COLO668 (cell line): ENCODE measurements at regions not wholly inside any gene's neighbourhood (a gene's known extent, or its start where the extent isn't known, plus 50 kb on each side); places are given as distances from the start of the nearest gene placed in this dataset.
"Not testable (repeated sequence)": the region's sequence is repeated elsewhere in the genome, so short reads cannot be mapped to it uniquely, and the experiment has no call there.

ENCODE experiments used
- DNase-seq: peaks from one replicate; lab custom pipeline; 2025; ENCODE audit not compliant: unreplicated experiment; lab: John Stamatoyannopoulos, UW

- DNase-seq: not testable (repeated sequence)
These were observed 109.2 kb downstream of the NPIPB11 start for GRCh38 chr16:29297144-29297808.

GRCh38 chr16:29296176-29296575, 110.3 kb downstream of the NPIPB11 start:
- DNase-seq: not testable (repeated sequence)

- DNase-seq: not testable (repeated sequence)
These were observed 111.3 kb downstream of the NPIPB11 start for GRCh38 chr16:29294951-29295795.

- not testable (repeated sequence) for DNase-seq
These were observed 112.0 kb downstream of the NPIPB11 start for GRCh38 chr16:29294400-29294933.

- DNase-seq: not testable (repeated sequence)
These were observed 113.0 kb downstream of the NPIPB11 start for GRCh38 chr16:29293545-29293944.

- not testable (repeated sequence) for DNase-seq
These were observed 113.5 kb downstream of the NPIPB11 start for GRCh38 chr16:29292952-29293471.

GRCh38 chr16:29291329-29292271, 114.9 kb downstream of the NPIPB11 start:
- not testable (repeated sequence) for DNase-seq

- DNase-seq: peak; percentile 62
These were observed 115.8 kb downstream of the NPIPB11 start for GRCh38 chr16:29290631-29291247.

GRCh38 chr16:29289516-29290239, 116.8 kb downstream of the NPIPB11 start:
- not testable (repeated sequence) for DNase-seq

GRCh38 chr16:29288711-29289474, 117.6 kb downstream of the NPIPB11 start:
- not testable (repeated sequence) for DNase-seq

GRCh38 chr16:29287871-29288535, 118.5 kb downstream of the NPIPB11 start:
- not testable (repeated sequence) for DNase-seq

- not testable (repeated sequence) for DNase-seq
These were observed 119.3 kb downstream of the NPIPB11 start for GRCh38 chr16:29287246-29287645.

GRCh38 chr16:29286796-29287195, 119.7 kb downstream of the NPIPB11 start:
- not testable (repeated sequence) for DNase-seq

GRCh38 chr16:29286161-29286560, 120.3 kb downstream of the NPIPB11 start:
- not testable (repeated sequence) for DNase-seq

GRCh38 chr16:29285151-29285885, 121.2 kb downstream of the NPIPB11 start:
- not testable (repeated sequence) for DNase-seq

- not testable (repeated sequence) for DNase-seq
These were observed 121.8 kb downstream of the NPIPB11 start for GRCh38 chr16:29284723-29285122.

- not testable (repeated sequence) for DNase-seq
These were observed 122.4 kb downstream of the NPIPB11 start for GRCh38 chr16:29284159-29284558.
